Psoas muscle (tissue), 7 donors: ENCODE measurements at regions not wholly inside any gene's neighbourhood (a gene's known extent, or its start where the extent isn't known, plus 50 kb on each side); places are given as distances from the start of the nearest gene placed in this dataset.

Source experiments
- ATAC-seq, 4 donors: fragments of 200-7000 bp; cut with Tn5 transposase; one replicate each; pipeline ENCODE4 v1.9.1; 2020; ENCODE audit warnings: moderate library complexity in 3 of 4, mild to moderate bottlenecking in 2 of 4
- DNase-seq, 2 donors: peaks; one replicate each; pipeline ENCODE4 v3.0.0-alpha.2; 2020
- H3K27ac ChIP-seq: fragments of 200-600 bp; one replicate; pipeline ENCODE4 v1.8.0; 2022
- H3K27me3 ChIP-seq, 3 donors: fragments of 200-600 bp in 1 of 3; one replicate each; pipeline versions ENCODE4 v1.6.1 to v1.8.0; 2013 to 2022; ENCODE audit warnings: low read length in 2 of 3, mild to moderate bottlenecking in 2 of 3, moderate library complexity in 1 of 3; ENCODE audit not compliant: insufficient read depth in 3 of 3
- H3K36me3 ChIP-seq, 2 donors: fragments of 200-600 bp in 1 of 2; one replicate each; pipeline versions ENCODE4 v1.6.1 to v1.8.0; 2013 to 2022; ENCODE audit warnings: low read depth in 1 of 2, mild to moderate bottlenecking in 1 of 2, moderate library complexity in 1 of 2; ENCODE audit not compliant: insufficient read depth in 1 of 2
- H3K4me1 ChIP-seq: fragments of 200-600 bp; one replicate; pipeline ENCODE4 v1.8.0; 2022
- H3K4me3 ChIP-seq: fragments of 200-600 bp; one replicate; pipeline ENCODE4 v1.8.0; 2022; ENCODE audit warnings: mild to moderate bottlenecking
- H3K9me3 ChIP-seq: fragments of 200-600 bp; one replicate; pipeline ENCODE4 v1.8.0; 2022
- WGBS, 3 donors: extraction: QIAGEN DNeasy Blood & Tissue Kit; methylation state at CpG; one replicate each; pipeline versions ENCODE4 v1.1.6 to v1.1.7; 2013; 5-methylcytosine and 5-hydroxymethylcytosine counted together
- intact Hi-C, 2 donors: fragments of 100-400 bp; cut with DNase I; formaldehyde crosslinking; loops; one replicate each; pipeline versions ENCODE4 v1.11.0 to v1.14.2; 2022
- TF ChIP-seq, protein P1 (sequence below): fragments of 200-600 bp; IDR thresholded peaks from one replicate; pipeline ENCODE4 v1.8.0; 2022; ENCODE audit warnings: antibody characterized with exemption
- donor health status: healthy with polysubstance abuse.
- donor health status: DM: no; HTN: no; CAD: no; lungs with moderate emphysema.
- donor health status: Bipolar disorder and iron deficiency.
- donor health status: healthy.
- donor health status: DM: yes; HTN: yes; CAD: no.
- donor health status: DM: no; HTN: no; CAD: no.
- donor health status: DM: yes; HTN: yes; CAD: no.

- intact Hi-C loops: loop anchor here in 1 of 2 donors (10.0 kb wide), 1 partner anchor 64 kb away; no protein-coding TSS in a partner anchor
These were observed 1122.8 kb upstream of the CELF4 start for GRCh38 chr18:38688416-38688815.

DNA sequence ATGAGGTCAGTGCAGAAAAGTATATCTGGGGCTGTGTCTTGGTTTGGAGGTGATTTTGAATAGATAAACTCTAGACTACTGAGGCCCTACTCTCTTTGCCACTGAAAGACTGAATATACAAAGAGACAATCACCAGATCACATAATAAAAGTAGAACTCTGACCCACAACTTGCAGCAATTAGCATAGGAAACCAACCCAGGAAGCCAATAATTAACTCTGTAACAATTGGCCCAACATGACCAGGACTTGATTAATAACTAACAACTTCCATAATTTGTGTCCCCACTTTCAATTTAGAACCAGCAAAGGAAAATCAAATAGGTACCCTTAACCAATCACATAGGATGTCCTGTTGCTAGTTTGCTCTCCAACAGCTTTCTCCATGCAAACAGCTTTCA is 1104.9 kb upstream of the CELF4 start:
- no peaks in the 10 kb centered on the region for H3K36me3 ChIP-seq
- no peak overlapping the region for H3K27ac ChIP-seq
- H3K4me3 ChIP-seq: no peak overlapping the region
- intact Hi-C loops: no loop called here
- H3K9me3 ChIP-seq: no peaks in the 10 kb centered on the region
- no peaks in the 10 kb centered on the region for H3K27me3 ChIP-seq
- H3K4me1 ChIP-seq: no peaks in the 10 kb centered on the region
- ATAC-seq (no peak), DNase-seq (no peak)
- TF ChIP-seq, protein P1, sequence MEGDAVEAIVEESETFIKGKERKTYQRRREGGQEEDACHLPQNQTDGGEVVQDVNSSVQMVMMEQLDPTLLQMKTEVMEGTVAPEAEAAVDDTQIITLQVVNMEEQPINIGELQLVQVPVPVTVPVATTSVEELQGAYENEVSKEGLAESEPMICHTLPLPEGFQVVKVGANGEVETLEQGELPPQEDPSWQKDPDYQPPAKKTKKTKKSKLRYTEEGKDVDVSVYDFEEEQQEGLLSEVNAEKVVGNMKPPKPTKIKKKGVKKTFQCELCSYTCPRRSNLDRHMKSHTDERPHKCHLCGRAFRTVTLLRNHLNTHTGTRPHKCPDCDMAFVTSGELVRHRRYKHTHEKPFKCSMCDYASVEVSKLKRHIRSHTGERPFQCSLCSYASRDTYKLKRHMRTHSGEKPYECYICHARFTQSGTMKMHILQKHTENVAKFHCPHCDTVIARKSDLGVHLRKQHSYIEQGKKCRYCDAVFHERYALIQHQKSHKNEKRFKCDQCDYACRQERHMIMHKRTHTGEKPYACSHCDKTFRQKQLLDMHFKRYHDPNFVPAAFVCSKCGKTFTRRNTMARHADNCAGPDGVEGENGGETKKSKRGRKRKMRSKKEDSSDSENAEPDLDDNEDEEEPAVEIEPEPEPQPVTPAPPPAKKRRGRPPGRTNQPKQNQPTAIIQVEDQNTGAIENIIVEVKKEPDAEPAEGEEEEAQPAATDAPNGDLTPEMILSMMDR: no peak

More at GRCh38 chr18:38688416-38688815, 1122.8 kb upstream of the CELF4 start:
- ATAC-seq (no peak), DNase-seq (no peak)
- Histone ChIP-seq H3K9me3 (no peaks in the 10 kb centered on the region), H3K27me3 (no peaks in the 10 kb centered on the region), H3K4me3 (no peak overlapping the region), H3K27ac (no peak overlapping the region), H3K4me1 (no peaks in the 10 kb centered on the region), H3K36me3 (no peaks in the 10 kb centered on the region)
- WGBS, 3 donors: 75 to 95% (median 86%) methylated on average over 1 of the region's 1 CpG
- TF ChIP-seq, protein P1: no peak

GRCh38 chr18:38664929-38665328 is 1099.3 kb upstream of the CELF4 start:
- no peak for ATAC-seq

GRCh38 chr18:38663682-38664081 is 1098.1 kb upstream of the CELF4 start:
- Histone ChIP-seq H3K4me3 (no peak overlapping the region), H3K27me3 (no peaks in the 10 kb centered on the region), H3K9me3 (no peaks in the 10 kb centered on the region), H3K4me1 (no peaks in the 10 kb centered on the region), H3K27ac (no peak overlapping the region), H3K36me3 (no peaks in the 10 kb centered on the region)
- DNase-seq: no peak
- no peak for ATAC-seq
- TF ChIP-seq, protein P1: no peak
- intact Hi-C loops: no loop called here
- 54 to 68% (median 61%) methylated on average over 1 of the region's 1 CpG for WGBS, 3 donors

More at GRCh38 chr18:38664929-38665328, 1099.3 kb upstream of the CELF4 start:
- intact Hi-C loops: no loop called here
- Histone ChIP-seq H3K9me3 (no peaks in the 10 kb centered on the region), H3K27me3 (no peaks in the 10 kb centered on the region), H3K4me1 (no peaks in the 10 kb centered on the region), H3K36me3 (no peaks in the 10 kb centered on the region), H3K27ac (no peak overlapping the region), H3K4me3 (no peak overlapping the region)
- TF ChIP-seq, protein P1: no peak
- DNase-seq: no peak
- 77 to 90% (median 79%) methylated on average over 1 of the region's 1 CpG for WGBS, 3 donors

DNA sequence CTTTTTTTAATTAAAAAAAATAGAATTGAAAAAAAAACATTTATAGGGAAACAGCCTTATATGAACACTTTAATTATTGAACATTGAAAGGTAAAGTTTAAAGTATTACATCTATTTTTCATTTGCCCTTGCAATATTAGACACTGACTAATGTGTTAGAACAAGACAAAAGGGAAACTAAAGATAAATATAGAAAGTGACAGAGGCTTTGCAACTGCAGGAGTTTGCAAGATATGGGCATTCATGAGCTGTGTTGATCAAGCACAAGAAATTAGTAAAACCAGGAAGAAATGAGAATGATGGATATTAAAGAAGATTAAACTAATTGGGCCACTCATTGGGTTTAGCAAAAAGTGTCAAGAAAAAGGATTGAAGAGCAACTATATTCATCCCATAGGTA is 1097.7 kb upstream of the CELF4 start:
- intact Hi-C loops: no loop called here
- DNase-seq (no peak), ATAC-seq (no peak)
- H3K4me1 ChIP-seq: no peaks in the 10 kb centered on the region
- no peak overlapping the region for H3K27ac ChIP-seq
- H3K36me3 ChIP-seq: no peaks in the 10 kb centered on the region
- H3K27me3 ChIP-seq: no peaks in the 10 kb centered on the region
- no peak overlapping the region for H3K4me3 ChIP-seq
- no peaks in the 10 kb centered on the region for H3K9me3 ChIP-seq
- TF ChIP-seq, protein P1: no peak
